ENCODE measurements at regions not wholly inside any gene's neighbourhood (a gene's known extent, or its start where the extent isn't known, plus 50 kb on each side); places are given as distances from the start of the nearest gene placed in this dataset.

DNA sequence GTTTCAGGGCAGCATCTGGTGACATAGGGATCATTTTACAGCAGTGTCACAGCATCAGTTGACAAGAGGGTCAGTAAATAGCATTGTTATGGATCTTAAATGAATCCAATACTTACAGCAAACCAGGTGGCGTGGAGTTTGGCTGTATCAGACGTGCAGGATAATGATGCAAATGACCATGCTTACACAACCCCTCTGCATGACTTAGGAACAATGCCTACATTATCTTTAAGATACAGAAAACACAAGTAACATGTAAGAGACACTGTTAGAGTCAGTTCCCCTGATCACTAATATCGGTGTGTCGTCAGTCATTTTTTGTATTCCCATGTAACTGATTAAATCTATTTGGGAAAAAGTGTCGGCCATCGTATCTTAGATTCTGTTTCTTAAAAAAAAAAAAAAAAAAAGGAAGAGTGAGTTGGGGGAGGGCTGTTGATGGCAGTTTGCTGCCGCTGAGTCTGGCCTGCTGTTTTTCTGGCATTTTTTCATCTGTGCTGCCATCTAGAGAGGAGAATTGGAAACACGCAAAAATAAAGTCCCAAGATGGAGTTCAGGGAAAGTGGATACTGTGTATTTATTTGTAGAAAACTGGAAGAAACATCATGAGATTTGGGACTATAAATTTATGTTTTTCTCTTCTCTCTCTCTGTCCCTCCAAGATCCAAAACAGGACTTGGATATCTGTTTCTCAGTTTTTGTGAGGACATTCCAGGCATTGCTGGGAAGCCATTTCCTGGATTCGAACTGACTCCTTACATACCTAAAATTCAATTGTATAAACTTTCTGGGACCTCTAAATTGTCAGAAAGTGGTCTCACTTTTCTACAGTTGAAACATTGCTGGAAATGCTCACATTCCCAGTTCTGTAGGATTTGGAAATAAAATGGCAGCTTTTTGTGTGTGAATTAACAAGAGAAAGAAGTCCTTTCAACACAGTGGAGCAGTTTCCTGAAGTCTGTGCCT is 60.3 kb upstream of the AGPS start:
- POLR2A ChIA-PET, result no interaction called here

DNA sequence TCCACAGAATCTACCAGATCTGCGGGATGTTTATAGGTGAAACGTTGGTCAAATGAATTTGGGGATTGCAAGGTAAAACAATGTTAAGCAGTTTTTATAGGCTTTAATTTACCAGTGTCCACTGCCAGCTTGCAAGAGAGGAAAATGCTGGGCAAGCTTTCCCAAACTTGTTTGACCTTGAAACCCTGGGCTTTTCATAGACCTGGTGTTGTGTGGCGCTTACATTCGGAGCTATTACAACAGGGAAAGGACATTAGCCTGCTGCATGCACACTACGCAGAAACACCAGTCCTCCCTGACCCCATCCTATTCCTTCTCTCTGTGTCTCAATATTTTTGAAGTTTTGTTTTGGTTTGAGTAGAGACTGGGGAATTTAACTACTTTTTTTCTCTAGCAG is 59.6 kb upstream of the AGPS start:
- no peaks in the 10 kb centered on the region for H3K36me3 ChIP-seq (ENCODE audit: control insufficient read depth in 2 of 2, insufficient read depth in 1 of 2, low read length in 2 of 2)
- no peak overlapping the region for H3K4me3 ChIP-seq (ENCODE audit: low read depth, low read length)
- POLR2A ChIA-PET, result no interaction called here
- H3K27ac ChIP-seq (ENCODE audit: extremely low read depth, low read depth, low read length), result no peak overlapping the region
- H3K4me1 ChIP-seq (ENCODE audit: control insufficient read depth, insufficient read depth, low read length), result no peaks in the 10 kb centered on the region
- CTCF ChIA-PET, result interaction anchor here (0.5 to 5.7 kb wide), 17 partner anchors 18 to 431 kb away, joined by 3 to 133 read pairs (median 3); partner anchors contain the start of gene NFE2L2
- H3K9me3 ChIP-seq (ENCODE audit: control insufficient read depth, insufficient read depth, low read depth, low read length), result no peaks in the 10 kb centered on the region
- TF ChIP-seq ZNF366 (tag by site-specific recombination; conservative IDR thresholded peaks at IDR 0.05) (no peak), ZNF394 (tag by site-specific recombination; IDR thresholded peaks at IDR 0.05; ENCODE audit: borderline replicate concordance) (no peak), TRIM28 (IDR thresholded peaks at IDR 0.05; ENCODE audit: borderline replicate concordance, low read length) (no peak), ZNF629 (tag by site-specific recombination; IDR thresholded peaks at IDR 0.05) (no peak), ZFP3 (tag by site-specific recombination; IDR thresholded peaks at IDR 0.05; ENCODE audit: low read depth) (no peak), ZNF596 (tag by site-specific recombination; IDR thresholded peaks at IDR 0.05) (no peak), SP7 (tag by site-specific recombination; IDR thresholded peaks at IDR 0.05) (no peak)
- TF ChIP-seq, protein P1, sequence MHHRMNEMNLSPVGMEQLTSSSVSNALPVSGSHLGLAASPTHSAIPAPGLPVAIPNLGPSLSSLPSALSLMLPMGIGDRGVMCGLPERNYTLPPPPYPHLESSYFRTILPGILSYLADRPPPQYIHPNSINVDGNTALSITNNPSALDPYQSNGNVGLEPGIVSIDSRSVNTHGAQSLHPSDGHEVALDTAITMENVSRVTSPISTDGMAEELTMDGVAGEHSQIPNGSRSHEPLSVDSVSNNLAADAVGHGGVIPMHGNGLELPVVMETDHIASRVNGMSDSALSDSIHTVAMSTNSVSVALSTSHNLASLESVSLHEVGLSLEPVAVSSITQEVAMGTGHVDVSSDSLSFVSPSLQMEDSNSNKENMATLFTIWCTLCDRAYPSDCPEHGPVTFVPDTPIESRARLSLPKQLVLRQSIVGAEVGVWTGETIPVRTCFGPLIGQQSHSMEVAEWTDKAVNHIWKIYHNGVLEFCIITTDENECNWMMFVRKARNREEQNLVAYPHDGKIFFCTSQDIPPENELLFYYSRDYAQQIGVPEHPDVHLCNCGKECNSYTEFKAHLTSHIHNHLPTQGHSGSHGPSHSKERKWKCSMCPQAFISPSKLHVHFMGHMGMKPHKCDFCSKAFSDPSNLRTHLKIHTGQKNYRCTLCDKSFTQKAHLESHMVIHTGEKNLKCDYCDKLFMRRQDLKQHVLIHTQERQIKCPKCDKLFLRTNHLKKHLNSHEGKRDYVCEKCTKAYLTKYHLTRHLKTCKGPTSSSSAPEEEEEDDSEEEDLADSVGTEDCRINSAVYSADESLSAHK (tag by site-specific recombination; IDR thresholded peaks at IDR 0.05), result no peak

More for the DNA sequence above, 60.3 kb upstream of the AGPS start:
- no peaks in the 10 kb centered on the region for H3K36me3 ChIP-seq (ENCODE audit: control insufficient read depth in 2 of 2, insufficient read depth in 1 of 2, low read length in 2 of 2)
- H3K4me3 ChIP-seq (ENCODE audit: low read depth, low read length), result no peak overlapping the region
- TF ChIP-seq, protein P2, sequence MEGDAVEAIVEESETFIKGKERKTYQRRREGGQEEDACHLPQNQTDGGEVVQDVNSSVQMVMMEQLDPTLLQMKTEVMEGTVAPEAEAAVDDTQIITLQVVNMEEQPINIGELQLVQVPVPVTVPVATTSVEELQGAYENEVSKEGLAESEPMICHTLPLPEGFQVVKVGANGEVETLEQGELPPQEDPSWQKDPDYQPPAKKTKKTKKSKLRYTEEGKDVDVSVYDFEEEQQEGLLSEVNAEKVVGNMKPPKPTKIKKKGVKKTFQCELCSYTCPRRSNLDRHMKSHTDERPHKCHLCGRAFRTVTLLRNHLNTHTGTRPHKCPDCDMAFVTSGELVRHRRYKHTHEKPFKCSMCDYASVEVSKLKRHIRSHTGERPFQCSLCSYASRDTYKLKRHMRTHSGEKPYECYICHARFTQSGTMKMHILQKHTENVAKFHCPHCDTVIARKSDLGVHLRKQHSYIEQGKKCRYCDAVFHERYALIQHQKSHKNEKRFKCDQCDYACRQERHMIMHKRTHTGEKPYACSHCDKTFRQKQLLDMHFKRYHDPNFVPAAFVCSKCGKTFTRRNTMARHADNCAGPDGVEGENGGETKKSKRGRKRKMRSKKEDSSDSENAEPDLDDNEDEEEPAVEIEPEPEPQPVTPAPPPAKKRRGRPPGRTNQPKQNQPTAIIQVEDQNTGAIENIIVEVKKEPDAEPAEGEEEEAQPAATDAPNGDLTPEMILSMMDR (tag by site-specific recombination; IDR thresholded peaks at IDR 0.05), result peak; percentile 72
- peak; percentile 57 for TF ChIP-seq ZNF335 (tag by site-specific recombination; conservative IDR thresholded peaks at IDR 0.05)
- TF ChIP-seq, protein P3, sequence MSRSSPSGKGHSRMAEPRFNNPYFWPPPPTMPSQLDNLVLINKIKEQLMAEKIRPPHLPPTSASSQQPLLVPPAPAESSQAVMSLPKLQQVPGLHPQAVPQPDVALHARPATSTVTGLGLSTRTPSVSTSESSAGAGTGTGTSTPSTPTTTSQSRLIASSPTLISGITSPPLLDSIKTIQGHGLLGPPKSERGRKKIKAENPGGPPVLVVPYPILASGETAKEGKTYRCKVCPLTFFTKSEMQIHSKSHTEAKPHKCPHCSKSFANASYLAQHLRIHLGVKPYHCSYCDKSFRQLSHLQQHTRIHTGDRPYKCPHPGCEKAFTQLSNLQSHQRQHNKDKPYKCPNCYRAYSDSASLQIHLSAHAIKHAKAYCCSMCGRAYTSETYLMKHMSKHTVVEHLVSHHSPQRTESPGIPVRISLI (tag by site-specific recombination; IDR thresholded peaks at IDR 0.05), result peak; percentile 87
- TF ChIP-seq YY1 (tag by site-specific recombination; IDR thresholded peaks at IDR 0.05), result peak; percentile 11; the same call in 1 of the 2 replicates
- no peak for TF ChIP-seq HOXC10 (CRISPR knock-in tag; IDR thresholded peaks at IDR 0.05)
- TF ChIP-seq, protein P4, sequence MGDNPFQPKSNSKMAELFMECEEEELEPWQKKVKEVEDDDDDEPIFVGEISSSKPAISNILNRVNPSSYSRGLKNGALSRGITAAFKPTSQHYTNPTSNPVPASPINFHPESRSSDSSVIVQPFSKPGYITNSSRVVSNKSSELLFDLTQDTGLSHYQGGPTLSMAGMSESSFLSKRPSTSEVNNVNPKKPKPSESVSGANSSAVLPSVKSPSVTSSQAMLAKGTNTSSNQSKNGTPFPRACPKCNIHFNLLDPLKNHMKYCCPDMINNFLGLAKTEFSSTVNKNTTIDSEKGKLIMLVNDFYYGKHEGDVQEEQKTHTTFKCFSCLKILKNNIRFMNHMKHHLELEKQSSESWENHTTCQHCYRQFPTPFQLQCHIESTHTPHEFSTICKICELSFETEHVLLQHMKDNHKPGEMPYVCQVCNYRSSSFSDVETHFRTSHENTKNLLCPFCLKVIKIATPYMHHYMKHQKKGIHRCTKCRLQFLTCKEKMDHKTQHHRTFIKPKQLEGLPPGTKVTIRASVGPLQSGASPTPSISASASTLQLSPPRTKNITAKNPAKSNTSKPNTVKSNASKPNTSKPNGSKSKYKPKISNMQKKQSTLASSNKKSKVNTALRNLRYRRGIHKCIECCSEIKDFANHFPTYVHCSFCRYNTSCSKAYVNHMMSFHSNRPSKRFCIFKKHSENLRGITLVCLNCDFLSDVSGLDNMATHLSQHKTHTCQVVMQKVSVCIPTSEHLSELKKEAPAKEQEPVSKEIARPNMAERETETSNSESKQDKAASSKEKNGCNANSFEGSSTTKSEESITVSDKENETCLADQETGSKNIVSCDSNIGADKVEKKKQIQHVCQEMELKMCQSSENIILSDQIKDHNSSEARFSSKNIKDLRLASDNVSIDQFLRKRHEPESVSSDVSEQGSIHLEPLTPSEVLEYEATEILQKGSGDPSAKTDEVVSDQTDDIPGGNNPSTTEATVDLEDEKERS (tag by site-specific recombination; IDR thresholded peaks at IDR 0.05), result no peak
- peak; percentile 70 for TF ChIP-seq FEZF1 (tag by site-specific recombination; IDR thresholded peaks at IDR 0.05)
- TF ChIP-seq ZNF654 (tag by site-specific recombination; IDR thresholded peaks at IDR 0.05; ENCODE audit: low read depth), result peak; percentile 78
- TF ChIP-seq ZNF660 (tag by site-specific recombination; IDR thresholded peaks at IDR 0.05), result peak; percentile 63; the same call in 1 of the 2 replicates
- TF ChIP-seq, protein P5, sequence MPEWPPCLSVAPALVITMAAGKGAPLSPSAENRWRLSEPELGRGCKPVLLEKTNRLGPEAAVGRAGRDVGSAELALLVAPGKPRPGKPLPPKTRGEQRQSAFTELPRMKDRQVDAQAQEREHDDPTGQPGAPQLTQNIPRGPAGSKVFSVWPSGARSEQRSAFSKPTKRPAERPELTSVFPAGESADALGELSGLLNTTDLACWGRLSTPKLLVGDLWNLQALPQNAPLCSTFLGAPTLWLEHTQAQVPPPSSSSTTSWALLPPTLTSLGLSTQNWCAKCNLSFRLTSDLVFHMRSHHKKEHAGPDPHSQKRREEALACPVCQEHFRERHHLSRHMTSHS (tag by site-specific recombination; IDR thresholded peaks at IDR 0.05), result no peak
- TF ChIP-seq ZEB2 (tag by site-specific recombination; IDR thresholded peaks at IDR 0.05), result 0 out of 2 replicates have a peak, but pooled peaks have one; percentile 15
- TF ChIP-seq ZNF2 (tag by site-specific recombination; IDR thresholded peaks at IDR 0.05), result 0 out of 2 replicates have a peak, but pooled peaks have one; percentile 40
- 0 out of 2 replicates have a peak, but pooled peaks have one; percentile 22 for TF ChIP-seq ZXDB (tag by site-specific recombination; IDR thresholded peaks at IDR 0.05)
- H3K4me1 ChIP-seq (ENCODE audit: control insufficient read depth, insufficient read depth, low read length), result no peaks in the 10 kb centered on the region
- no peaks in the 10 kb centered on the region for H3K9me3 ChIP-seq (ENCODE audit: control insufficient read depth, insufficient read depth, low read depth, low read length)
- no peak overlapping the region for H3K27ac ChIP-seq (ENCODE audit: extremely low read depth, low read depth, low read length)
- CTCF ChIA-PET, result interaction anchor here (0.5 to 5.7 kb wide), 18 partner anchors 19 to 431 kb away, joined by 3 to 133 read pairs (median 4); partner anchors contain the start of gene NFE2L2
